ENCODE measurements at regions not wholly inside any gene's neighbourhood (a gene's known extent, or its start where the extent isn't known, plus 50 kb on each side); places are given as distances from the start of the nearest gene placed in this dataset.
"Not testable (repeated sequence)": the region's sequence is repeated elsewhere in the genome, so short reads cannot be mapped to it uniquely, and the experiment has no call there.

DNA sequence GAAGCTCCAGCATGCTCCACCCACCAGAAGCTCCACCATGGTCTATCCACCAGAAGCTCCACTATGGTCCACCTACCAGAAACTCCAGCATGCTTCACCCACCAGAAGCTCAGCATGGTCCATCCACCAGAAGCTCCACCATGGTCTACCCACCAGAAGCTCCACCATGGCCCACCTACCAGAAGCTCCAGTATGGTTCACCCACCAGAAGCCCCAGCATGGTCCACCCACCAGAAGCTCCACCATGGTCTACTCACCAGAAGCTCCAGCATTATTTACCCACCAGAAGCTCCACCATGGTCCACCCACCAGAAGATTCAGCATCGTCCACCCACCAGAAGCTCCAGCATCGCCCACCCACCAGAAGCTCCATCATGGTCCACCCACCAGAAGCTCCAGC lies 4490.2 kb upstream of the OR11H1 start:
- peaks cover 17 to 56% of the 10 kb centered on the region in 2 donors for H3K36me3 Mint-ChIP-seq (ENCODE audit: insufficient read depth in 2 of 2)
- peaks cover 39 to 41% of the 10 kb centered on the region in 2 donors for H3K9me3 Mint-ChIP-seq
- H3K4me3 Mint-ChIP-seq; H3K27me3 Mint-ChIP-seq (ENCODE audit: low read depth); H3K4me1 Mint-ChIP-seq (ENCODE audit: low read depth); ATAC-seq (replicated peaks in 1 of 2); DNase-seq; H3K27ac Mint-ChIP-seq: not testable (repeated sequence)

DNA sequence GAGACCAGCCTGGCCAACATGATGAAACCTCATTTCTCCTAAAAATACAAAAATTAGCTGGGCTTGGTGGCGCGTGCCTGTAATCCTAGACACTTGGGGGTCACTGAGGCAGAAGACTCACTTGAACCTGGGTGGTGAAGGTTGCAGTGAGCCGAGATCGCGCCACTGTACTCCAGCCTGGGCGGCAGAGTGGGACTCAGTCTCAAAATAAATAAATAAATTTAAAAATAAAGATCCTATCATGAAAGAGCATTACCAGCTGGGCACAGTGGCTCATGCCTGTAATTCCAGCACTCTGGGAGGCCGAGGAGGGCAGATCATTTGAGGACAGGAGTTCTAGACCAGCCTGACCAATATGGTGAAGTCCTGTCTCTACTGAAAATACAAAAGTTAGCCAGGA lies 4489.2 kb upstream of the OR11H1 start:
- not testable (repeated sequence) for H3K27me3 Mint-ChIP-seq (ENCODE audit: low read depth); H3K4me3 Mint-ChIP-seq; H3K27ac Mint-ChIP-seq; ATAC-seq (replicated peaks in 1 of 2); H3K4me1 Mint-ChIP-seq (ENCODE audit: low read depth); DNase-seq
- Mint-ChIP-seq H3K36me3 (ENCODE audit: insufficient read depth in 2 of 2) (peaks cover 19 to 50% of the 10 kb centered on the region in 2 donors), H3K9me3 (peaks cover 41% of the 10 kb centered on the region in 2 donors)

DNA sequence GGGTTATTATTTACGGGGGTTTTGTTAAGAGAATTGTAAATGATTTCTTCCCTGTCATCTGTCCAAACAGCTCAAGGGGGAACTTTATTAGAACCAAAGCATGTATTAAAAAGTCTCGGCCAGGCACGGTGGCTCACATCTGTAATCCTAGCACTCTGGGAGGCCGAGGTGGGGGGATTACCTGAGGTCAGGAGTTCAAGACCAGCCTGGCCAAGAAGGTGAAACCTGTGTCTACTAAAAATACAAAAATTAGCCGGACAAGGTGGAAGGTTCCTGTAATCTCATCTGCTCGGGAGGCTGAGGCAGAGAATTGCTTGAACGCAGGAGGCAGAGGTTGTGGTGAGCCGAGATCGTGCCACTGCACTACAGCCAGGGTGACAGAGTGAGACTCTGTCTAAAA lies 4486.6 kb upstream of the OR11H1 start:
- ATAC-seq (replicated peaks in 1 of 2); H3K4me3 Mint-ChIP-seq; DNase-seq; H3K27ac Mint-ChIP-seq; H3K4me1 Mint-ChIP-seq (ENCODE audit: low read depth); H3K27me3 Mint-ChIP-seq (ENCODE audit: low read depth): not testable (repeated sequence)
- Mint-ChIP-seq H3K9me3 (peaks cover 33 to 34% of the 10 kb centered on the region in 2 donors), H3K36me3 (ENCODE audit: insufficient read depth in 2 of 2) (peaks cover 12 to 35% of the 10 kb centered on the region in 2 donors)

DNA sequence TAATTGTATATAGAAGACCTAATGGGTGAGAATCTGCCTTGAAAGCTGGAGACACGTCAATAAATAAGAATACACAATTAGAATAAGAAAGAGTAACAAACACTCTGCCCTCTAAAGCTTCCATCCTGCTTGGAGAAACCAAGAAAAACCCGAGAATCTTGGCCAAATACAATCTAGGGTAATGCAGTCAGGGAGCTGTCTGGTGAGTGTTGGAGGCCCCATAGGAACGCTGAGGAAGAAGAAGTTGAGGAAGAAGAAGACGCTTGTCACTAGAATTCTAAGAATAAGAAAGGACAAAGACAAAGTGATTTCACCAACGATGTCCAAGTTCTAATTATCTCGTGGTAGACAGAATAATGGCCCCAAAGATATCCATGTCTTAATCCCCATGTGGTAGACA lies 4485.9 kb upstream of the OR11H1 start:
- Mint-ChIP-seq H3K9me3 (peaks cover 29 to 30% of the 10 kb centered on the region in 2 donors), H3K4me1 (ENCODE audit: low read depth) (no peaks in the 10 kb centered on the region), H3K27ac (no peak overlapping the region), H3K4me3 (no peak overlapping the region), H3K36me3 (ENCODE audit: insufficient read depth in 2 of 2) (peaks cover 12 to 31% of the 10 kb centered on the region in 2 donors), H3K27me3 (ENCODE audit: low read depth) (no peaks in the 10 kb centered on the region)
- DNase-seq (no peak), ATAC-seq (replicated peaks in 1 of 2) (no peak)

DNA sequence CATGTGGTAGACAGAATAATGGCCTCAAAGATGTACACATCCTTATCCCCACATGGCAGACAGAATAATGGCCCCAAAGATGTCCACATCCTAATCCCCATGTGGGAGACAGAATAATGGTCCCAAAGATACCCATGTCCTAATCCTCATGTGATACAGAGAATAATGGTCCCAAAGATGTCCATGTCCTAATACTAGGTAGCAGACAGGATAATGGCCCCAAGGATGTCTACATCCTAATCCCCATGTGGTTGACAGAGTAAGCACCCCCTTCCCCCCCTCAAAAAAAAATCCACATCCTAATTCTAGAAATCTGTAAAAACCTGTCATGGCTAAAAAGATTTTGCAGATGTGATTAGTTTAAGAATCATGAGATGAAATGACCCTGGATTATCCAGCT lies 4484.7 kb upstream of the OR11H1 start:
- H3K36me3 Mint-ChIP-seq (ENCODE audit: insufficient read depth in 2 of 2), result peaks cover 9 to 23% of the 10 kb centered on the region in 2 donors
- H3K9me3 Mint-ChIP-seq, result peaks cover 22 to 24% of the 10 kb centered on the region in 2 donors
- ATAC-seq (replicated peaks in 1 of 2); H3K4me3 Mint-ChIP-seq; H3K27me3 Mint-ChIP-seq (ENCODE audit: low read depth); H3K27ac Mint-ChIP-seq; H3K4me1 Mint-ChIP-seq (ENCODE audit: low read depth); DNase-seq: not testable (repeated sequence)

DNA sequence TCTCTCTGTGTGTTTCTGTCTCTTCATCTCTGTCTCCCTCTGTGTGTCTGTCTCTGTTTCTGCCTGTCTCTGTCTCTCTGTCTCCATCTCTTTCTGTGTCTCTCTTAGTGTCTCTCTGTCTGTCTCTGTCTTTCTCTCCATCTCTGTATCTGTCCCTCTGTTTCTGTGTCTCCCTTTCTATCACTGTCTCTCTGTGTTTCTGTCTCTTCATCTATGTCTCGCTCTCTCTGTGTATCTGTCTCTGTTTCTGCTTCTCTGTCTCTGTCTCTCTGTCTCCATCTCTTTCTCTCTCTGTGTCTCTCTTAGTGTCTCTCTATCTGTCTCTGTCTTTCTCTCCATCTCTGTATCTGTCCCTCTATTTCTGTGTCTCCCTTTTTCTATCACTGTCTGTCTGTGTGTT lies 4479.1 kb upstream of the OR11H1 start:
- H3K4me3 Mint-ChIP-seq; H3K4me1 Mint-ChIP-seq (ENCODE audit: low read depth); ATAC-seq (replicated peaks in 1 of 2); DNase-seq; H3K27me3 Mint-ChIP-seq (ENCODE audit: low read depth); H3K27ac Mint-ChIP-seq: not testable (repeated sequence)
- peaks cover 10 to 12% of the 10 kb centered on the region in 2 donors for H3K36me3 Mint-ChIP-seq (ENCODE audit: insufficient read depth in 2 of 2)
- H3K9me3 Mint-ChIP-seq, result peaks cover 12 to 16% of the 10 kb centered on the region in 2 donors

DNA sequence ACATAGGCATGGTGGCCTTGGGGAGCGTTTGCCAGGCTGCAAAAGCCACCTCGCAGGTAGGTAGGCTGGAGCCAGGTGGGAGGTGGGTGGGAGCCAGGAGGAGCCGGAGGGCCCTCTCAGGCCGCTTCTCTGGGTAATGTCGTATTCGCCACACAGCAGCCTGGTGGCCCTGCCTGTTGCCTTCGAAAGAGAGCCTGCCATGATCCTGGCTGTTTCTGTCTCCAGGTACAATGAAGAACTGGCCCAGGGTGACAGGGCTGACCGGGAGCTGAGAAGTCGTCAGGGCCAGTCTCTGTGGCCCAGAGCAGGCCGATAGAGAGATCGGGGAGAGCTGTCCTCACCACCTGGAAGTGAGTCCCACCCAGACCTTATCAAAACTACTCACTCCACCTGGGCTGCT lies 4477.8 kb upstream of the OR11H1 start:
- H3K4me1 Mint-ChIP-seq (ENCODE audit: low read depth); H3K27ac Mint-ChIP-seq; H3K27me3 Mint-ChIP-seq (ENCODE audit: low read depth); H3K4me3 Mint-ChIP-seq; DNase-seq: not testable (repeated sequence)
- peak in 1 of 2 donors; percentile 10 for ATAC-seq (replicated peaks in 1 of 2)
- H3K36me3 Mint-ChIP-seq (ENCODE audit: insufficient read depth in 2 of 2), result peaks cover 11 to 14% of the 10 kb centered on the region in 2 donors
- H3K9me3 Mint-ChIP-seq, result peaks cover 12 to 19% of the 10 kb centered on the region in 2 donors

DNA sequence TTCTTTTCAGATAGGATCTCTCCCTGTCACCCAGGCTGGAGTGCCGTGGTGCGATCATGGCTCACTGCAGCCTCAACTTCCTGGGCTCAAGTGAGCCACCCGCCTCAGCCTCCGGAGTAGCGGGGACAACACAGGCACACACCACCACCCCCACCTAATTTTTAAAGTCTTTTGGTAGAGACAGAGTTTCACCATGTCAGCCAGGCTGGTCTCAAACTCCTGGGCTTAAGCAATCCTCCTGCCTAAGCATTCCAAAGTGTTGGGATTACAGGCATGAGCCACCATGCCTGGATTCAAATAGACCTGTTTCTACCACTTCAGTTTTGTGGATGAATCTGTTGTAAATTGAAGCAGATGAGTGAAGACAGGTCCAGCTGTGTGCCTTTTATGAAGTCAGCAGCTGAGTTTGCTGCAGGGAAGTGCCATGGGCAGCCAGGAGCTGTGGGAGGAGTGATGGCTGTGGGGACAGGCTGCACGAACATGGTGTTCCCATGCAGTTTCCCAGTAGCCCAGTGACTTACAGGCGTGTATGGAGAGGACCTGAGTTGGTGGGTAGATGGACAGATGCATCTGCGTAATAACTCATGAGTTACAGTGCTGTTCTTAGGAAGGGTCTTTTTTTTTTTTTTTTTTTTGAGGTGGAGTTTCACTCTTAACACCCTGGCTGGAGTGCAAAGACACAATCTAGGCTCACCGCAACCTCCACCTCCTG lies 4476.4 kb upstream of the OR11H1 start:
- not testable (repeated sequence) for DNase-seq; H3K27me3 Mint-ChIP-seq (ENCODE audit: low read depth); H3K4me1 Mint-ChIP-seq (ENCODE audit: low read depth); H3K4me3 Mint-ChIP-seq; H3K27ac Mint-ChIP-seq
- peak in 1 of 2 donors; percentile 16 for ATAC-seq (replicated peaks in 1 of 2)
- H3K36me3 Mint-ChIP-seq (ENCODE audit: insufficient read depth in 2 of 2), result peaks cover 18 to 24% of the 10 kb centered on the region in 2 donors
- peaks cover 15 to 22% of the 10 kb centered on the region in 2 donors for H3K9me3 Mint-ChIP-seq

DNA sequence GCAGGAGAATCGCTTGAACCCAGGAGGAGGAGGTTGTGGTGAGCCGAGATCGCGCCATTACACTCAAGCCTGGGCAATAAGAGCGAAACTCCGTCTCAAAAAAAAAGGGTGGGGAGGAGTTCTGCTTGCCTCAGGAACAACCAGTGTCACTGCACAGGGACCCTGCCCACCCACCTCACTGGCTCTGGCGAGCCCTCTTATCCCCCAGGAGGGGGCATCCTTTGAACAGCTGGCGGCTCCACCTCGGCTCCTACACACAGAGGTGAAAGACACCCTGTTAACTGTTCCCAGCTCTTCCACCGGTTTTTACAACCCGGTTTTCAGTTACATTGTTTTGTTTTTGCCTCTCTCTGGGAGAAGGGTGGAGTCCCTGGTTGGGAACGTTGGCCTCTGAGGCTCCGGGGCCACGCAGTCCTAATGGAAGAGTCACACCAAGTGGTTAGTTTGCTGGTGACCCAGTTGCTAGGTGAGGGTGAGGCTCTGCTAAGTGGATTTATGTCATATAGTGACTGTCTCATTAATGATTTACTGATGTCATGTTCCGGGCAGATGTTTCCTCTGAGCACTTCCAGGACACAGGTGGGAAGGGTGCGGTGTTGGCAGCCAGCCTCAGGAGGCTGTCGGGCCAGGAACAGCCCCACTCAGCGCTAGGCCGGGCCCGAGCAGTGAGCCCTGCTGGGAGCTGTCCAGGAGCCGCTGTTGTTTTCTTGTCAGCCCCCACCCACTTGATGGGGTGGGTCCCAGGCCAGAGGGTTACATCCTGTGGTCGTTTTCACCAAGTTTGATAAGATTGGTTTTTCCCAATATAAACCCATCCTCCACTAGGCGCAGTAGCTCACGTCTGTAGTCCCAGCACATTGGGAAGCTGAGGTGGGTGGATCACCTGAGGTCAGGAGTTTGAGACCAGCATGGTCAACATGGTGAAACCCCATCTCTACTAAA lies 4474.3 kb upstream of the OR11H1 start:
- ATAC-seq (replicated peaks in 1 of 2); H3K27me3 Mint-ChIP-seq (ENCODE audit: low read depth); H3K4me1 Mint-ChIP-seq (ENCODE audit: low read depth); H3K4me3 Mint-ChIP-seq; H3K27ac Mint-ChIP-seq; DNase-seq: not testable (repeated sequence)
- H3K9me3 Mint-ChIP-seq, result peaks cover 10 to 24% of the 10 kb centered on the region in 2 donors
- peaks cover 17 to 26% of the 10 kb centered on the region in 2 donors for H3K36me3 Mint-ChIP-seq (ENCODE audit: insufficient read depth in 2 of 2)

DNA sequence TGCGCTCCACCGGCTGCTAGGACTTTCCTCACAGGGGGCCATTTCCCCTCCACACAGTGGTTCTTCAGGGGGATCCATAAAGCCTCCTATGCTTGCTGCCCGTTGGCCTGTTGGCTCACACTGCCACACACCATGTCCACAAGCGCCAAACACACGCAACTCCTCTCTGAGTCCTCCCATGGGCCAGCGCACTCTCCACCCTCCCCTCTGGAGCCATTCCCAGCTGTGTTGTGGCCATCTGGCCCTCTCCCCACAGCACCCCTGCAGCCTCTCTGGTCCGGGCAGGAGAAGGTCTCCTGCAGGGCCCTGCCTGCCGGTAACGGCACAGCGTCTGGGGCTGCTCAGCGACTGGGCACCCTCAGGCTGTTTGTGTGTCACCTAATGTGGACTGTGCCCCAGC lies 4473.3 kb upstream of the OR11H1 start:
- H3K27ac Mint-ChIP-seq; H3K4me1 Mint-ChIP-seq (ENCODE audit: low read depth); H3K27me3 Mint-ChIP-seq (ENCODE audit: low read depth); DNase-seq; H3K4me3 Mint-ChIP-seq: not testable (repeated sequence)
- H3K9me3 Mint-ChIP-seq, result peaks cover 7 to 20% of the 10 kb centered on the region in 2 donors
- H3K36me3 Mint-ChIP-seq (ENCODE audit: insufficient read depth in 2 of 2), result peaks cover 13 to 24% of the 10 kb centered on the region in 2 donors
- ATAC-seq (replicated peaks in 1 of 2), result peak in 1 of 2 donors; percentile 25

DNA sequence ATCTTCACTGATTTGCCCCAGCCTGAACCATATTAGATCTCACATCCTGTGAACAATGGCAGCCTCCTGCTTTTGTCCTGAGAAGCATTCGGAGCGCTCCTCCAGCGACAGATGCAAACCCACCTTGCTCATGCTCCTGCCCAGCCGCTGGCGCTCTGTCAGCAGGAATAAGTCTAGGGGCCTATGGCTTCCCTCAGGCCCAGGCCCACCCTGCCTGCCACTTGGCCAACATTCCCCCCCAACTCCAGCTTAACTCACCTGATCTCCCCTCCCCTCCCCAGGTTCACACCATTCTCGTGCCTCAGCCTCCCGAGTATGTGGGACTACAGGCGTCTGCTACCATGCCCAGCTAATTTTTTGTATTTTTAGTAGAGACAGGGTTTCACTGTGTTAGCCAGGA lies 4472.8 kb upstream of the OR11H1 start:
- H3K4me1 Mint-ChIP-seq (ENCODE audit: low read depth), result not testable (repeated sequence)
- H3K9me3 Mint-ChIP-seq, result peaks cover 8 to 20% of the 10 kb centered on the region in 2 donors

DNA sequence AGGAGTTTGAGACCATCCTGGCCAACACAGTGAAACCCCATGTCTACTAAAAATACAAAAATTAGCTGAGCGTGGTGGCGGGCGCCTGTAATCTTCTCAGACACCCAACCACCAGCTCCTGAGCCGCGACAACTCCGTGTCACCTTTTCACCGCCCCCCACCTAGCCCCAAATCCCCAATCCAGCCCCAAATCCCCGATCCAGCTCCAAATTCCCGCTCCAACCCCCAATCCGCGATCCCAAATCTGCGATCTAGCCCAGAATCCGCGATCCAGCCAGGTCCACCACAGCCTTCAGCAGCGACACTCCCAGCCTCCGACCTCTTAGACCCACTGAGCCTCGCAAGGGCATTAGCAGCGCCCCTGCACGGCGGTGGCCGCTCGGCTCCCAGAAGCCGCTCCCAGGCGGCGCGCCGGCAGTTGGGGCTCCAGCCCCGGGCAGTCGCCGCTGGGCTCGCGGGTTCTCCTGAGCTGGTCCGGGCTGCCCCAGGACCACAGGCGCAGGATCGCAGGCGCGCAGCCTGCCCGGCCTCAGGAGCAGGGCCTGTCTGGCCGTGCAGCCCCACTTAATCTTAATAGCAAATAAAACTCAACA lies 4469.9 kb upstream of the OR11H1 start:
- not testable (repeated sequence) for ATAC-seq (replicated peaks in 1 of 2); H3K27ac Mint-ChIP-seq; H3K4me1 Mint-ChIP-seq (ENCODE audit: low read depth); H3K4me3 Mint-ChIP-seq; DNase-seq; H3K27me3 Mint-ChIP-seq (ENCODE audit: low read depth)
- H3K36me3 Mint-ChIP-seq (ENCODE audit: insufficient read depth in 2 of 2), result peaks cover 13 to 29% of the 10 kb centered on the region in 2 donors
- peaks cover 16 to 25% of the 10 kb centered on the region in 2 donors for H3K9me3 Mint-ChIP-seq

More for the DNA sequence above, 4472.8 kb upstream of the OR11H1 start:
- not testable (repeated sequence) for H3K4me3 Mint-ChIP-seq; H3K27ac Mint-ChIP-seq; H3K27me3 Mint-ChIP-seq (ENCODE audit: low read depth); ATAC-seq (replicated peaks in 1 of 2); DNase-seq
- H3K36me3 Mint-ChIP-seq (ENCODE audit: insufficient read depth in 2 of 2), result peaks cover 13 to 27% of the 10 kb centered on the region in 2 donors

DNA sequence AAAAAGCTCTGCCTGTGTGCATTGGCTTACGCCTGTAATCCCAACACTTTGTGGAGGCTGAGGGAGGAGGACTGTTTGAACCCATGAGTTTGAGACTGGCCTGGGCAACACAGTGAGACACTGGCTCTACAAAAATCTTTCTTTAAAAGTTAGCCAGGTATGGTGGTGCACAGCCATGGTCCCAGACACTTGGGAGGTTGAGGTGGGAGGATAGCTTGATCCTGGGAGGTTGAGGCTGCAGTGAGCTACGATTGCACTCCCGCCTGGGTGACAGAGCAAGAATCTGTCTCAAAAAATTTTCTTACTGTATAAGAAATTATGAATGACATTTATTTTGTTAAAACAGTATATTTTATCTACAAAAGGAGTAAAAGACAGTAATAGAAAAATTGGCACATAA lies 4468.9 kb upstream of the OR11H1 start:
- ATAC-seq (replicated peaks in 1 of 2); H3K4me3 Mint-ChIP-seq; H3K27me3 Mint-ChIP-seq (ENCODE audit: low read depth); DNase-seq; H3K27ac Mint-ChIP-seq; H3K4me1 Mint-ChIP-seq (ENCODE audit: low read depth): not testable (repeated sequence)
- Mint-ChIP-seq H3K36me3 (ENCODE audit: insufficient read depth in 2 of 2) (peaks cover 11 to 27% of the 10 kb centered on the region in 2 donors), H3K9me3 (peaks cover 16 to 27% of the 10 kb centered on the region in 2 donors)
